NCI-H526 (cell line): ENCODE measurements at regions not wholly inside any gene's neighbourhood (a gene's known extent, or its start where the extent isn't known, plus 50 kb on each side); places are given as distances from the start of the nearest gene placed in this dataset.
"Not testable (repeated sequence)": the region's sequence is repeated elsewhere in the genome, so short reads cannot be mapped to it uniquely, and the experiment has no call there.

Source experiments
- DNase-seq, 2 experiments: peaks; one replicate each; lab custom pipeline; 2025; lab: John Stamatoyannopoulos, UW

GRCh38 chr17:33847900-33848299 is 407.2 kb upstream of the CCL2 start:
- DNase-seq: no peak

- no peak for DNase-seq
Observed at GRCh38 chr17:33848433-33848832, 406.7 kb upstream of the CCL2 start.

GRCh38 chr17:33854596-33854995 is 400.5 kb upstream of the CCL2 start:
- DNase-seq: no peak

GRCh38 chr17:33858121-33858520 is 397.0 kb upstream of the CCL2 start:
- DNase-seq: peak; percentile 77 to 81

- no peak for DNase-seq
Observed at GRCh38 chr17:33858682-33859081, 396.4 kb upstream of the CCL2 start.

GRCh38 chr17:33862772-33863602 is 392.1 kb upstream of the CCL2 start:
- DNase-seq: no peak

GRCh38 chr17:33864758-33865229 is 390.3 kb upstream of the CCL2 start:
- no peak for DNase-seq

- no peak for DNase-seq
Observed at GRCh38 chr17:33868899-33869298, 386.2 kb upstream of the CCL2 start.

- no peak for DNase-seq
Observed at GRCh38 chr17:33870936-33871335, 384.1 kb upstream of the CCL2 start.

GRCh38 chr17:33871720-33872540 is 383.2 kb upstream of the CCL2 start:
- peak; percentile 22 to 44 for DNase-seq

GRCh38 chr17:33873201-33873617 is 381.9 kb upstream of the CCL2 start:
- DNase-seq: no peak

GRCh38 chr17:33874617-33875060 is 380.4 kb upstream of the CCL2 start:
- DNase-seq: no peak

- no peak for DNase-seq
Observed at GRCh38 chr17:33875973-33876372, 379.1 kb upstream of the CCL2 start.

GRCh38 chr17:33882273-33882672 is 372.8 kb upstream of the CCL2 start:
- DNase-seq: not testable (repeated sequence)

- DNase-seq: not testable (repeated sequence)
Observed at GRCh38 chr17:33882677-33883076, 372.4 kb upstream of the CCL2 start.

- DNase-seq: no peak
Observed at GRCh38 chr17:33888455-33888854, 366.6 kb upstream of the CCL2 start.

GRCh38 chr17:33889040-33889439 is 366.0 kb upstream of the CCL2 start:
- no peak for DNase-seq

GRCh38 chr17:33889766-33890165 is 365.3 kb upstream of the CCL2 start:
- DNase-seq: no peak

- no peak for DNase-seq
Observed at GRCh38 chr17:33892717-33893591, 362.1 kb upstream of the CCL2 start.

GRCh38 chr17:33895491-33895890 is 359.6 kb upstream of the CCL2 start:
- DNase-seq: no peak

- DNase-seq: peak; percentile 25 to 54
Observed at GRCh38 chr17:33896263-33896662, 358.8 kb upstream of the CCL2 start.

- DNase-seq: peak; percentile 52
Observed at GRCh38 chr17:33901085-33901484, 354.0 kb upstream of the CCL2 start.
